Heart right ventricle (tissue), 16 donors: ENCODE measurements at regions not wholly inside any gene's neighbourhood (a gene's known extent, or its start where the extent isn't known, plus 50 kb on each side); places are given as distances from the start of the nearest gene placed in this dataset.

Experiments
- ATAC-seq, 8 donors: fragments of 200-7000 bp; cut with Tn5 transposase; one replicate each; pipeline ENCODE4 v1.9.1; 2020; ENCODE audit warnings: mild to moderate bottlenecking in 8 of 8, moderate library complexity in 8 of 8, moderate number of reproducible peaks in 1 of 8
- DNase-seq, 2 donors: peaks; one replicate each; pipeline ENCODE4 v3.0.0-alpha.2; 2020
- H3K27ac ChIP-seq, 10 donors: fragments of 200-600 bp; sonication (generic) in 2 of 10; one replicate each; pipeline versions ENCODE4 v1.5.0 to v1.8.0; 2020 to 2022; ENCODE audit warnings: mild to moderate bottlenecking in 3 of 10
- H3K27me3 ChIP-seq, 7 donors: fragments of 200-600 bp; one replicate each; pipeline ENCODE4 v1.8.0; 2021 to 2022; ENCODE audit warnings: mild to moderate bottlenecking in 2 of 7
- H3K36me3 ChIP-seq, 9 donors: fragments of 200-600 bp; sonication (generic) in 1 of 9; one replicate each; pipeline versions ENCODE4 v1.5.0 to v1.8.0; 2020 to 2022; ENCODE audit warnings: mild to moderate bottlenecking in 2 of 9
- H3K4me1 ChIP-seq, 9 donors: fragments of 200-600 bp; sonication (generic) in 1 of 9; one replicate each; pipeline versions ENCODE4 v1.5.0 to v1.8.0; 2020 to 2022; ENCODE audit warnings: mild to moderate bottlenecking in 4 of 9
- H3K4me3 ChIP-seq, 10 donors: fragments of 200-600 bp; sonication (generic) in 2 of 10; one replicate each; pipeline versions ENCODE4 v1.5.0 to v1.8.0; 2020 to 2022; ENCODE audit warnings: mild to moderate bottlenecking in 7 of 10, moderate library complexity in 2 of 10
- H3K9me3 ChIP-seq, 11 donors: fragments of 200-600 bp in 10 of 11; sonication (generic) in 2 of 11; one replicate each; pipeline versions ENCODE4 v1.5.0 to v1.8.0; 2013 to 2022; ENCODE audit warnings: mild to moderate bottlenecking in 2 of 11, control low read depth in 1 of 11, moderate library complexity in 1 of 11
- CTCF ChIP-seq, 9 donors: fragments of 200-600 bp; sonication (generic) in 2 of 9; IDR thresholded peaks; one replicate each; pipeline versions ENCODE4 v1.5.0 to v1.8.0; 2021 to 2022; ENCODE audit warnings: antibody characterized with exemption in 9 of 9, mild to moderate bottlenecking in 5 of 9, moderate library complexity in 1 of 9
- WGBS, 2 donors: extraction: QIAGEN DNeasy Blood & Tissue Kit; methylation state at CpG; one replicate each; pipeline ENCODE4 v1.1.7; 2013; ENCODE audit warnings: inconsistent platforms in 1 of 2; 5-methylcytosine and 5-hydroxymethylcytosine counted together
- intact Hi-C, 10 donors: fragments of 100-400 bp; cut with DNase I; formaldehyde crosslinking; loops; one replicate each; pipeline versions ENCODE4 v1.11.1 to v1.14.2; 2022
- donor health status: Arrhythmogenic right ventricular cardiomyopathy.
- donor health status: ischemic (EF 13 %, LVEDD 7.1; RV severe dilation, severe dysfunction).
- donor health status: healthy with polysubstance abuse.
- donor health status: DM: no; HTN: yes; CAD: no.
- donor health status: DM: no; HTN: no; CAD: no.
- donor health status: ischemic (EF 25% LVEDD 6.9; RV normal size, moderate dysfunction).
- donor health status: ischemic (EF 25% LVEDD 5.7; RV mildly dilated, moderate dysfunction).
- donor health status: healthy.
- donor health status: DM: yes; HTN: yes; CAD: no.
- donor health status: Ischemic cardiomyopathy.
- donor health status: ischemic (EF 35%, LVEDD 5.7; RV mildly dilated, moderate dysfunction).
- donor health status: nonischemic (EF 11% LVEDD 7.7; RV severe dilation, severe dysfunction).
- donor health status: DM: yes; HTN: yes; CAD: no.
- donor health status: PGD.
- donor health status: ischemic (EF 29% LVEDD 5.4; RV normal size, mild dysfunction).
- donor health status: nonischemic (EF 23%, LVEDD 6.1; RV moderate dilation, normal function).

GRCh38 chr1:60969971-60970509 lies 112.3 kb upstream of the NFIA start:
- peak; percentile 17 to 70 (median 60) for TF ChIP-seq CTCF (IDR thresholded peaks at IDR 0.05)
- no peaks in the 10 kb centered on the region for H3K27me3 ChIP-seq
- H3K36me3 ChIP-seq: no peaks in the 10 kb centered on the region
- intact Hi-C loops: loop anchor here (2.0 to 10.0 kb wide), 18 partner anchors 65 to 995 kb away; partner anchors contain the start of gene TM2D1 (in 1 of the 10)
- ATAC-seq (peak; percentile 52 to 83 (median 75)), DNase-seq (no peak)
- WGBS, 2 donors: 35 to 37% methylated on average over 9 of the region's 9 CpGs
- H3K9me3 ChIP-seq: peaks cover 0 to 19% (median 8%) of the 10 kb centered on the region in 11 donors
- H3K27ac ChIP-seq: peak overlapping the region in 7 of 10 donors; percentile 41 to 76 (median 66)
- H3K4me1 ChIP-seq: peaks cover 0 to 14% (median 8%) of the 10 kb centered on the region in 9 donors
- peak overlapping the region in 1 of 10 donors; percentile 10 for H3K4me3 ChIP-seq

GRCh38 chr1:60965280-60965854 lies 117.0 kb upstream of the NFIA start:
- no peak for TF ChIP-seq CTCF (IDR thresholded peaks at IDR 0.05)
- Histone ChIP-seq H3K36me3 (no peaks in the 10 kb centered on the region), H3K27ac (no peak overlapping the region), H3K9me3 (peaks cover 0 to 26% (median 9%) of the 10 kb centered on the region in 11 donors), H3K4me3 (no peak overlapping the region), H3K4me1 (peaks cover 0 to 11% (median 6%) of the 10 kb centered on the region in 9 donors), H3K27me3 (no peaks in the 10 kb centered on the region)
- DNase-seq (no peak), ATAC-seq (no peak)
- 92 to 93% methylated on average over 2 of the region's 2 CpGs for WGBS, 2 donors
- intact Hi-C loops: loop anchor here in 3 of 10 donors (10.0 kb wide), 4 partner anchors 101 to 991 kb away; no protein-coding TSS in a partner anchor

GRCh38 chr1:60963167-60963940 lies 119.0 kb upstream of the NFIA start:
- 85 to 88% methylated on average over 7 of the region's 7 CpGs for WGBS, 2 donors
- DNase-seq: no peak
- Histone ChIP-seq H3K9me3 (peaks cover 0 to 26% (median 9%) of the 10 kb centered on the region in 11 donors), H3K27ac (no peak overlapping the region), H3K36me3 (no peaks in the 10 kb centered on the region), H3K27me3 (no peaks in the 10 kb centered on the region), H3K4me3 (no peak overlapping the region), H3K4me1 (peaks cover 0 to 5% (median 0%) of the 10 kb centered on the region in 9 donors)
- intact Hi-C loops: loop anchor here in 3 of 10 donors (10.0 kb wide), 4 partner anchors 99 to 989 kb away; no protein-coding TSS in a partner anchor
- no peak for ATAC-seq
- no peak for TF ChIP-seq CTCF (IDR thresholded peaks at IDR 0.05)

- 70 to 73% methylated on average over 2 of the region's 2 CpGs for whole genome bisulfite sequencing, 2 donors
- DNase-seq (no peak), ATAC-seq (no peak)
Observed at GRCh38 chr1:60960891-60961461, 121.4 kb upstream of the NFIA start.

More at GRCh38 chr1:60960891-60961461, 121.4 kb upstream of the NFIA start:
- Histone ChIP-seq H3K4me3 (no peak overlapping the region), H3K9me3 (peaks cover 0 to 18% (median 9%) of the 10 kb centered on the region in 11 donors), H3K27ac (no peak overlapping the region), H3K27me3 (no peaks in the 10 kb centered on the region), H3K36me3 (no peaks in the 10 kb centered on the region), H3K4me1 (peaks cover 0 to 5% (median 0%) of the 10 kb centered on the region in 9 donors)
- no peak for TF ChIP-seq CTCF (IDR thresholded peaks at IDR 0.05)
- intact Hi-C loops: loop anchor here in 3 of 10 donors (10.0 kb wide), 4 partner anchors 96 to 986 kb away; no protein-coding TSS in a partner anchor
